Subcutaneous abdominal adipose tissue (tissue), 5 donors: ENCODE measurements at regions not wholly inside any gene's neighbourhood (a gene's known extent, or its start where the extent isn't known, plus 50 kb on each side); places are given as distances from the start of the nearest gene placed in this dataset.

ENCODE experiments used
- H3K27ac ChIP-seq: one replicate; pipeline ENCODE4 v1.7.0; 2013; ENCODE audit warnings: low read depth, mild to moderate bottlenecking, inconsistent platforms, low read length, moderate library complexity
- H3K27me3 ChIP-seq, 5 donors: one replicate each; pipeline ENCODE4 v1.7.0; 2013; ENCODE audit warnings: low read length in 5 of 5, inconsistent platforms in 1 of 5; ENCODE audit not compliant: control insufficient read depth in 5 of 5, insufficient read depth in 4 of 5
- H3K36me3 ChIP-seq, 5 donors: one replicate each; pipeline ENCODE4 v1.7.0; 2013; ENCODE audit warnings: low read length in 5 of 5; ENCODE audit not compliant: control insufficient read depth in 5 of 5, insufficient read depth in 5 of 5
- H3K4me1 ChIP-seq, 5 donors: one replicate each; pipeline ENCODE4 v1.7.0; 2013; ENCODE audit warnings: low read length in 5 of 5, mild to moderate bottlenecking in 3 of 5, moderate library complexity in 1 of 5; ENCODE audit not compliant: control insufficient read depth in 5 of 5, insufficient read depth in 5 of 5
- H3K4me3 ChIP-seq, 5 donors: one replicate each; pipeline ENCODE4 v1.7.0; 2013; ENCODE audit warnings: low read length in 5 of 5, low read depth in 1 of 5
- H3K9ac ChIP-seq, 5 donors: one replicate each; pipeline ENCODE4 v1.7.0; 2013; ENCODE audit warnings: low read length in 5 of 5, mild to moderate bottlenecking in 4 of 5, moderate library complexity in 3 of 5
- H3K9me3 ChIP-seq, 5 donors: one replicate each; pipeline ENCODE4 v1.7.0; 2013; ENCODE audit warnings: low read length in 5 of 5; ENCODE audit not compliant: control insufficient read depth in 5 of 5
- donor health status: healthy.
- donor health status: healthy.
- donor health status: healthy.
- donor health status: healthy.
- donor health status: healthy.

GRCh38 chr4:176538217-176538925, 218.6 kb downstream of the SPCS3 start:
- Histone ChIP-seq H3K4me3 (no peak overlapping the region), H3K9ac (no peak overlapping the region), H3K4me1 (peaks cover 0 to 5% (median 0%) of the 10 kb centered on the region in 5 donors), H3K36me3 (no peaks in the 10 kb centered on the region), H3K9me3 (no peaks in the 10 kb centered on the region), H3K27me3 (no peaks in the 10 kb centered on the region), H3K27ac (no peak overlapping the region)

GRCh38 chr4:176539091-176539784, 219.5 kb downstream of the SPCS3 start:
- Histone ChIP-seq H3K4me1 (peaks cover 0 to 5% (median 0%) of the 10 kb centered on the region in 5 donors), H3K4me3 (no peak overlapping the region), H3K9ac (no peak overlapping the region), H3K36me3 (no peaks in the 10 kb centered on the region), H3K9me3 (no peaks in the 10 kb centered on the region), H3K27me3 (no peaks in the 10 kb centered on the region), H3K27ac (no peak overlapping the region)

GRCh38 chr4:176539785-176540175, 220.0 kb downstream of the SPCS3 start:
- Histone ChIP-seq H3K36me3 (no peaks in the 10 kb centered on the region), H3K9ac (no peak overlapping the region), H3K4me1 (peaks cover 0 to 5% (median 0%) of the 10 kb centered on the region in 5 donors), H3K27ac (no peak overlapping the region), H3K27me3 (no peaks in the 10 kb centered on the region), H3K9me3 (no peaks in the 10 kb centered on the region), H3K4me3 (no peak overlapping the region)

GRCh38 chr4:176540814-176541213, 221.0 kb downstream of the SPCS3 start:
- Histone ChIP-seq H3K27me3 (no peaks in the 10 kb centered on the region), H3K4me1 (peaks cover 0 to 5% (median 0%) of the 10 kb centered on the region in 5 donors), H3K9ac (no peak overlapping the region), H3K4me3 (no peak overlapping the region), H3K27ac (no peak overlapping the region), H3K36me3 (no peaks in the 10 kb centered on the region), H3K9me3 (no peaks in the 10 kb centered on the region)

DNA sequence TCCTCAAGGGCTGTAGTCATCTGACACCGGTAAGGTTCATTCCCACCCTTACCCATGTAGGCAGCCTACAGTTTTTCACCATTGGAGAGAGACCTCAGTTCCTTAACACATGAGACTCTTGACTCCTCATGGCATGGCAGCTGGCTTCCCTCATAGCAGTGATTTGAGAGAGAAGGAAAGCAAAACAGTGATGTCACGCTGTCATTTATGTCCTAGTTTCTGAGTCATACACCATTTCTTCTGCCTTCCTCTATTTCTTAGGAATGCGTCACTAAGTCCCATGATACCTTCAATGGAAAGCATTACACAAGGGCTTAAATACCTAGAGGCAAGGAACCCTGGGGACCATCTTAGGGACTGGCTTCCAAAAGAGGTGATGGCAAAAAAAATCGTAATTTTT, 226.1 kb downstream of the SPCS3 start:
- Histone ChIP-seq H3K27ac (no peak overlapping the region), H3K9me3 (no peaks in the 10 kb centered on the region), H3K27me3 (no peaks in the 10 kb centered on the region), H3K36me3 (no peaks in the 10 kb centered on the region), H3K9ac (no peak overlapping the region), H3K4me1 (peaks cover 0 to 6% (median 3%) of the 10 kb centered on the region in 5 donors), H3K4me3 (no peak overlapping the region)

DNA sequence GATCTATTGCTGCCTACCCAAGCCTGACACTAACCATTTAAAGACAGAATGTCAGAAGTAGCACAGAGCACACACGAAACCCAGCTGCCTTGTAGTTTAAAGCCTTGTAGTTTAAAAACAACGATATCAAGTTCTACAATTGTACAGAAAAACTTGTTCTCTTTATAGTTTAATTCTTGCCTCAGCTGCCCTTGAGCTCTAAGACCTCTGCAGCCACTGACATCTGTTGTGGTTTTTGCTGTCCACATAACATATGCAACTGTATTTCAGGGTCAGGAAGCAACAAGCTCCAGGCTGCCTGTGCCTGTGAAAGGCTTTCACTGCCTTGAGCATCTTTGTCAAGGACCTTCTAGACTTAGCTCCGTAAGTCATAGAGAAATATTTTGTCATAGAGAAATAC, 227.2 kb downstream of the SPCS3 start:
- H3K9ac ChIP-seq = no peak overlapping the region
- no peaks in the 10 kb centered on the region for H3K36me3 ChIP-seq
- no peaks in the 10 kb centered on the region for H3K27me3 ChIP-seq
- no peak overlapping the region for H3K27ac ChIP-seq
- H3K4me1 ChIP-seq = peaks cover 0 to 6% (median 3%) of the 10 kb centered on the region in 5 donors
- H3K9me3 ChIP-seq = peaks cover 0 to 6% (median 0%) of the 10 kb centered on the region in 5 donors
- H3K4me3 ChIP-seq = no peak overlapping the region

GRCh38 chr4:176548571-176548970, 228.8 kb downstream of the SPCS3 start:
- Histone ChIP-seq H3K27ac (no peak overlapping the region), H3K36me3 (no peaks in the 10 kb centered on the region), H3K4me1 (peaks cover 0 to 6% (median 3%) of the 10 kb centered on the region in 5 donors), H3K27me3 (no peaks in the 10 kb centered on the region), H3K4me3 (no peak overlapping the region), H3K9me3 (peaks cover 0 to 10% (median 0%) of the 10 kb centered on the region in 5 donors), H3K9ac (no peak overlapping the region)

DNA sequence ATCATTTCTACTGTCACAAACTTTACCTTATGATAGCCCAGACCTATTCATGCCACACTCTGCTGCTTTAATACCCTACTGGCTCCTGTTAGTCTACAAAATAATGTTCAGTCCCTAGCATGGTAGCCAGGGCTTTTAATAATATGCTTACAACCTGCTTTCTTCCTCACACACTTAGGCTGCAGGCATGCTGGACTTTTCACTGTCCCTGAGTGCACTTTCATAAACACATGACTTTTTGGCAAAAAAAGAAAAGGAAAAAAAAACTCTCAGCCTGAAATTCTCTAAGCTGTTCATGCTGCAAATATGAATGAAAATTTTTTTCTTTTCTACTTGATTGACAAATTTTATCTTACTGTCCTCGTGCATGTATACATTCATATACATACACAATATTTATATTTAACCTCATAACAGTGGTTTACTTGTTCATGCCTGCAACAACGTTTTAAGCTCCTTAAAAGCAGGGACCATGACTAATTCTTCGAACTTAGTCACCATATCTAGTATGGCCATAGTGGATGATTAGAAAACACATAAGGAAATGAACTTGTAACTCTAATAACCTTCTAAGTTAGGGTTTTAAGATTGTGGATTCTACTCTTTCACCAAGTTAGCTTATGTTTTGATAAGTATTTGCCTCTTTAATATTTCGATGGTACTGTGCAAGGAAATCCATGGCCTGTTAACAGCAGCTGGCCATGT, 229.5 kb downstream of the SPCS3 start:
- no peak overlapping the region for H3K9ac ChIP-seq
- peaks cover 0 to 10% (median 0%) of the 10 kb centered on the region in 5 donors for H3K9me3 ChIP-seq
- peaks cover 0 to 6% (median 3%) of the 10 kb centered on the region in 5 donors for H3K4me1 ChIP-seq
- no peaks in the 10 kb centered on the region for H3K27me3 ChIP-seq
- no peaks in the 10 kb centered on the region for H3K36me3 ChIP-seq
- no peak overlapping the region for H3K4me3 ChIP-seq
- no peak overlapping the region for H3K27ac ChIP-seq

- Histone ChIP-seq H3K9ac (no peak overlapping the region), H3K4me1 (no peaks in the 10 kb centered on the region), H3K27ac (no peak overlapping the region), H3K27me3 (no peaks in the 10 kb centered on the region), H3K9me3 (no peaks in the 10 kb centered on the region), H3K4me3 (no peak overlapping the region), H3K36me3 (no peaks in the 10 kb centered on the region)
Observed at GRCh38 chr4:176558661-176559060, 234.1 kb downstream of the VEGFC start.

GRCh38 chr4:176561368-176561767, 231.4 kb downstream of the VEGFC start:
- no peaks in the 10 kb centered on the region for H3K9me3 ChIP-seq
- H3K4me3 ChIP-seq = no peak overlapping the region
- H3K4me1 ChIP-seq = no peaks in the 10 kb centered on the region
- H3K27me3 ChIP-seq = no peaks in the 10 kb centered on the region
- no peaks in the 10 kb centered on the region for H3K36me3 ChIP-seq
- H3K9ac ChIP-seq = no peak overlapping the region
- no peak overlapping the region for H3K27ac ChIP-seq
